Left cardiac atrium (tissue), 4 donors: ENCODE measurements at regions not wholly inside any gene's neighbourhood (a gene's known extent, or its start where the extent isn't known, plus 50 kb on each side); places are given as distances from the start of the nearest gene placed in this dataset.

Experiments
- ATAC-seq, 2 donors: fragments of 200-7000 bp; cut with Tn5 transposase; one replicate each; pipeline ENCODE4 v1.9.1; 2020; ENCODE audit warnings: mild to moderate bottlenecking in 2 of 2, moderate library complexity in 2 of 2
- DNase-seq: peaks from one replicate; pipeline ENCODE4 v3.0.0-alpha.2; 2020
- intact Hi-C, 2 donors: fragments of 100-400 bp; cut with DNase I; formaldehyde crosslinking; loops; one replicate each; pipeline versions ENCODE4 v1.14.1 to v1.15.1; 2022 to 2023
- donor health status: DM: no; HTN: yes; CAD: no.
- donor health status: DM: no; HTN: yes; CAD: no; lungs with severe emphysema.
- donor health status: DM: yes; HTN: yes; CAD: no.
- donor health status: Dilated cardiomyopathy.

DNA sequence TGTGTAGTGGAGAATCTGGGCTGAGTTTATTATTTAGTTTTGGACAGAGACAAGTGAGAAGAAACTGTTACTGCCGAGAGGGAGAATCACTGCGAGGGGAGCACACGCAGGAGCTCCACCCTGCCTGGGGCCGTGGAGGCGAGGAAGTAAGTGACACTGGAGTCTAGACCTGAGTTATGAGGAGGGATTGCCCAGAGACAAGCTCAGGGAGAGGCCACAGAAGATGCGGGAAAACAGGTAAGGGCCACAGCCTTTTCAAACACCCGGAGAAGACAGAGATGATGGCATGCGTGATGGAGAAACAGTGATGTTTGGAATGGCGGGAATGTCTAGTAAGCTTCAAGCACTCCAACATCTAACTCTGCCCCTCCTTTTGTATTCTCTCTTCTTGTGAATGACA lies 84.1 kb downstream of the TNFSF11 start:
- ATAC-seq (no peak), DNase-seq (no peak)
- intact Hi-C loops = loop anchor here in 1 of 2 donors (10.0 kb wide), 1 partner anchor 297 kb away; no protein-coding TSS in a partner anchor

DNA sequence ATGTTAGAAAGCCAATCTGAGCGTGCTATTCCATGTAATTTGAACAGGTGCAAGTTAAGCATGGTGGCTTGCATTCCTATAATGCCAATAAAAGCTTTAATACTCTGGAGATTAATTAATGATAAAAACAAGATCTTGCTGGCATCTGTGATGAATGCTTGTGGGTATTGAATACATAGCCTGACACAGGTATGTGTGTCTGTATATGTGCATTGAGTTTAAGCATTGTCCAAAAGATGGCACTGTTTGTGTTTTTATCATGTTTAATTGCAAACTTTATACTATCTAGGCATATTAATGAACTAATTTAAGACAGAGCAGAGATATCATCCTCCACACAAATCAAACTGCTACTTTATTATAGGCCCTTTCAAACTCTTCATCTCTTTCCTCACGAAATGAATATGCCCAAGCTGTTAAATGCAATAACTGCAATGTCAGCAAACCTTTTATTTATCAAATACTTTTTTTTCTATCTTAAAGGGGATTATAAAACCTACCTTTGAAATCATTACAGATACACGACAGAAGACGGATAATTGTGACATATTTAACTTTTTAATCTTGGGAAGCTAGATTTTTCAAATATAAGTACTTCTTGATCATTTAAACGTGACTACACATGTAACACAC lies 86.5 kb downstream of the TNFSF11 start:
- ATAC-seq (peak; percentile 30 to 39), DNase-seq (no peak)
- intact Hi-C loops = no loop called here

DNA sequence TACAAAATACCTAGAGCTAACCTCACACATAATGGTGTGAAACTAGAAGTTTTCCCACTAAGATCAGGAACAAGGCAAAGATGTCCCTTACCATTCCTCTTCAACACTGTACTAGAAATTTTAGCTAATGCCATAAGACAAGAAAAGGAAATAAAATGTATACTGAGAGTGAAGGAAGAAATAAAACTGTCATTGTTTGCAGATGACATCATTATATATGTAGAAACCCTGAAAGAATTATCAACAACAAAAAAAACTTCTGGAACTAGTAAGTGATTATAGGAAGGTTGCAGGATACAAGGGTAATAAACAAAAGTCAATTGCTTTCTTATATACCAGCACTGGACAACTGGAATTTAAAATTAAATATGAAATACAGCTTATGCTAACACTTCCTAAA lies 93.7 kb downstream of the TNFSF11 start:
- ATAC-seq (no peak), DNase-seq (no peak)
- intact Hi-C loops = no loop called here

DNA sequence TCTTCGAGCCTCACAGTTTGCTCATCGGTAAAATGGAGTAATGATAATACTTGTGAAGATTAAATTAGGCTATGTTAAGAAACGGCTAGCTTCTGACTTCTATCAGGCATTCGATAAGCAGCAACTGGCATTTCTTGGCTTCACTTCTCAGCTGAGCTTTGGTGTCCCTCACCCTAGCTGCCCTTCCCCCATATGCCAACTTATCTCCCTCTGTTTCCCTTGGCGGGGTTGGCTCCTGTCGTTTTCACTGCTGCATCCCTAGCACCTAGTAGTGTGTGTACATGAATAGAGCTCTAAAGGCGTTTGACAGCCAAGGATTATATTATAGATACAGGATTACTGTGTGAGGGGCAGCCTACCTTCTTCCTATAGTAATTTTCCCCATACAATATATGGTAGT lies 97.5 kb downstream of the TNFSF11 start:
- intact Hi-C loops = no loop called here
- ATAC-seq (peak; percentile 34 to 58), DNase-seq (no peak)

DNA sequence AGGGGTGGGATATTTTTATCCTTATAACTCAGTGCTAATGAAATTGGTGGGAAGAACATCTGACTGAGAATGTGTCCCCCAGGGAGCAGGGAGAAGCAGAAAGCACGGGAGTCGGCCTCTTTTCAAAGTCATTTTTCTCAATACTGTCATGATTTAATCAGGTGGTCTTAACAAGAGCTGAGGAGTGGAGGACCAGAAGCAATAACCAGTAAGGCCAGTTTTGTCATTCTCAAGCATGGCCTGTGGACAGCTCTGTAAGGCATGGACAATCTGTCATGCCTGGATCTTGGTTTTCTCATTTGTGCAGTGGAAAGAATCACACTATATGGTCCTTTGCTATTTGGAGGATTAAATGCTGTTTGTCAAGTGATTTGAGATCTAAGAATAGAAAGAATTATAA lies 99.7 kb downstream of the TNFSF11 start:
- ATAC-seq (no peak), DNase-seq (no peak)
- intact Hi-C loops = no loop called here

DNA sequence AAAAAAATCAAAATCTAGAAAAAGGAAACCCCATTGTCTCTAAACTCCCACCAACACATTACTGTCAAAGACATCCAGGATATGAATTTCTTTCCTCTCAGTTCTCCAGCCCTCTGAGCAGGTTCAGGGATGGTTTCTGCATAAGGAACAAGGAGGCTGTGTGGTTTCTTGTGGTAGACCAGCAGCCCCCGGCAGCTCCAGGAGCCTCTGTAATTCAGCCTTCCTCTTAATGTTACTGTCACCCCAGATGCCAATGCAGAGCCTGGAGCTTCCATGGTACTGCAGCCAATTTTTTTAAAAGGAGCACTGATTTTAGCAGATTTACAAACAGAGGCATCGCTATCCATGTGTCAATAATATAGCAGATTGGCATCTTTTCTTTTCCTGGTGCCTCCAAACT lies 100.6 kb upstream of the FAM216B start:
- DNase-seq = no peak
- ATAC-seq = no peak
- intact Hi-C loops = no loop called here

DNA sequence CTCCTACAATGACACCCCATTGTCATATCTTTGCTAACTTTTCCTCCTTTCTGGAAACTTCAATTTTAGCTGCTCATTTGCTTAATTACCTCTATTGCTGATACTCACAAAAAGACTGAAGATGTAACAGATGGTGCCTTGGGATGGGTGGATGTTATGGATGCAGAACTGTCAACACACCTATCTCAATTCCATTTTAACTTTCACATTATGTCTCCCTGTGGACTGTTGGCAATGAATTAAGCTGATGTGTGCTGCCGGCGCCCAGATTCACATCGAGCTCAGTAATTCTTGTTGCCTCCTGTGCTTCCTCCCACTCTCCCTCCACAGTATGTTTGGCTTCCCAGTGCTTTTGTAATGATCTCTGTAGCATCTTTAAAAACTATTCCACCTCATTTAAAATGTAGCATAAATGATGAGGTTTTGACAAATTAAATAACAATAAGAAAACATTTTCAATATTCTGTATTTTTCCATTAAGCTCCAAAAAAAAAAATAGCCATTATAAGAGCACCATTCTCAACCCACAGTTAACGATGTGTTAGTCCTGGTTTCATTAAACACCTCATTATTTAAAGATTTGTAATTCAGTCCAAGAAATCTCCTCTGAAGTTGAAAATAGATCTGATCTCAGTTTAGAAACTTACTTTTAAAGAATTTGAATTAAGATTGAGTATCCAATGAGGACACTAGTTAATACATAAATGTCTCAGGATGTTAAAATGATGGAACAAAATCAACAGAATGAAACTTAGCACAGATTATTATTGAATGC lies 99.9 kb upstream of the FAM216B start:
- intact Hi-C loops = no loop called here
- ATAC-seq (no peak), DNase-seq (no peak)

DNA sequence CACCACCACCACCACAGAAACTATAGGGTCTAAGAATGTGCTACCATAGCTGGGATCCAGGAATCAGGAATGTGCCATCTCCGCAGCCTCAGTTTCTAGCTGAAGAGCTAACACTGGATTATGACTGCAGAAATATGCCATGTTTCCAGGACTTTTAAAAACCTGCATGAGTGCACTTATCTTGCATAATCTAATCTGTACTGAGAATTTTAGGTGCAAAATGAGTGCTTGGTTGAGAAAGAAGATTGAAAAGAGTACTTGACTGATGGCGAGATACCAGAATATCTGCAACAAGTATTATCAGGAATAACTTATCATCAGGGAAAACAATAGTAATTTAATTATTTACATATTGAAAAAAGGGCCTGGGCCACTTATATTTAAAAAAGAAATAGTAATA lies 97.2 kb upstream of the FAM216B start:
- DNase-seq (no peak), ATAC-seq (no peak)
- intact Hi-C loops = no loop called here

DNA sequence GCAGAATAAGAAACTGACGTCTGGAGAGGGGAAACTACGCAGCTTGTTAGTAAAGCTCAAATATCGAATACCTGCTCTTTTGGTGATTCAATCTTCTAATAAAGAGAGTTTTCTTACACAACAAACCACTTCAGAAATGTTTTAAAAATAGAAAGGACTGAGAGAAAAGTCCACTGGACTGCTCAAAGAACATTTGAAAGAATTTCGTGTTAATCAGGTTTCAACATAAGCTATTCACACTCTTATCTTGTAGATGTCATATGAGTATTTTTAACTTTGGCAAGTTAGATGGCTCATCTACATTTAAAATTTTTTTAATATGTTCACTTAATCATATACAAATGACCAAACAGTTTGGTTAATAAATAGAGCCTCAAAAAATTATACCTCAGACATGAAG lies 95.6 kb upstream of the FAM216B start:
- ATAC-seq (peak; percentile 30 to 80), DNase-seq (no peak)
- intact Hi-C loops = no loop called here

DNA sequence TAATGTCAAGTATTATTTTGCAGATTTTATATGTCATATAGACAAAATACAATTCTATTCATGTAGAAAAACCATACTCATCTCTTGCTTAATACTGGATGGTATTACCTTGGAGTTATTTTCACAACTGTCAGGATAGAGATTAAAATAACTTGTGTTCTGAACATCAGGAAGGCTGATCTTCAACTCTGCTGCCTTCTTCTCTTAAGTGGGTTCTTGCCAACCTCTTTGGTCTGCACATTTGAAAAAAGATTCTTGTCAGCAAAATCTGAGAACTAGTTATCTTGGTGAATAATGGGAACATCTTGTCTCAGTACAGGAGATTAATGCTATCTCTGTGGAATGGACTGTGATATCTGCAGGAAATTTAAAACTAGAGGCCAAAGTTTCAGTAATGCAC lies 95.2 kb upstream of the FAM216B start:
- intact Hi-C loops = no loop called here
- peak; percentile 23 to 87 for ATAC-seq

DNA sequence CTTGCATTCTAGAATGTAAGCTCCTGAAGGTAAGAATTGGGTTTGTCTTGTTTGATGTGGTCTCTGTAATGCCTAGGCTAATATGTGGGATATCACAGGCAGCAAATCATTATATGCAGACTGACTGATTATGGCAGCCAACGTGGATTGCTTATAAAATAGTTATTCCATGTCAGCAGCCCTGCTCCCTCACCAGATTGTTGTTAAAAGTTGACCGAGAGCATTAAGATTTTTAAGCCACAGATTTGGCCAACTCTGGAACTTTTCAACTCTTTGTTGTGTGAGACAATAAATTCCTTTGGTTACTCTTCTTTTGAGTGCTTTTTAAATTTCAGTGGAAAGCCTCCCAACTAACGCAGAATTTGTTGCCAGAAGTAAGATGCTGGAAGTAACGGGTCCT lies 92.6 kb upstream of the FAM216B start:
- ATAC-seq (no peak), DNase-seq (no peak)
- intact Hi-C loops = no loop called here

More for the DNA sequence above, 95.2 kb upstream of the FAM216B start:
- no peak for DNase-seq

DNA sequence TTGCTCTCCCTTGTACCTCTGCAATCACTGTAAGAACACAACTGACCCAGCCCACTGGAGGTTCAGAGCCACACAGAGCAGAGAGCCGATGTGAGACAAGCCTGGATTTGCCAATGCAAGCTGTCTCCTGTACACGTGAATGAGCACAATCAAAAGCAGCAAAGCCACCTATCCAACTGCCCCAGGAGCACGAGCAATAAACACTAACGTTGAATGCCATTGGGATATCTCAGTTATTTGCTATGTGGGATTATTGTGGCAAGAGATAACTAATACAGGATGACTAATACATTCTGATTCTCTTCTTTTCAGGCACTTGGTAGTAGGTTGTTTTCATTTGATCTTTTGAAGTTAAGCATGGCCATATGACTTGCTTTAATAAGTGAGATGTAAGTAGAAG lies 85.2 kb upstream of the FAM216B start:
- ATAC-seq = peak in 1 of 2 donors; percentile 19
- no peak for DNase-seq
- intact Hi-C loops = no loop called here

DNA sequence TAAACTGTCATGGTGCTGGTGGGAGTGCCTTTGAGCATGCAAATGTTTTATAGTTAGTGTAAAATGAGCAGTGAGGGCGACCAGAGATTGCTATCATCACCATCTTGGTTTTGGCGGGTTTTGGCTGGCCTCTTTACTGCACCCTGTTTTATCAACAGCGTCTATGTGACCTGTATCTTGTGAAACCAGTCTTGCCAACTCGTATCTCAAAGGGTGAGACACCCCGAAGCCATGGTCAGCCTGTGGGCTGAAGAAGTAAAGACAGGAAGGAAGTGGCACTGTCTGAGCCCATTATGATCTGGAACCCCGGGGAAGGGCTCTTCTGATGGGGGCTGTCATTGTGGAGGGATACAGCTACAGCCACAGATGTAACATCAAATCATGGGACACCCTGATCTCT lies 81.5 kb upstream of the FAM216B start:
- intact Hi-C loops = no loop called here
- ATAC-seq = no peak

DNA sequence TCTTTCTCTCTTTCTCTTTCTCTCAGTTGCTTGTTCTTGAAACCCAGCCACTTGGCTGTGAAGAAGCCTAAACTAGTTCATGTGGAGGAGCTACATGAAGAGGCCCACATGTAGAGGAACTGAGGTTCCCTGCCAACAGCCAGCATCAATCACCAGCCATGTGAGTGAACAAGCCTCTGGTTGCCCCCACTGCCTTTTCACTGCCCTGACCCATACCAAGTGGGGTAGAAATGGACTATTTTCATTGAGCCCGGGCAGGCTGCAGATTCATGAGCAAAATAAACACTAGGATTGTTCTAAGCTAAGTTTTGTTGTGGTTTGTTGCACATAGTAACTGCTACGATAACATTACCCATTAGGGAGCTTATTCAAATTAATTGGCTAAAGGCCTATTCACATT lies 78.7 kb upstream of the FAM216B start:
- peak; percentile 23 for DNase-seq

More for the DNA sequence above, 81.5 kb upstream of the FAM216B start:
- DNase-seq = no peak

DNA sequence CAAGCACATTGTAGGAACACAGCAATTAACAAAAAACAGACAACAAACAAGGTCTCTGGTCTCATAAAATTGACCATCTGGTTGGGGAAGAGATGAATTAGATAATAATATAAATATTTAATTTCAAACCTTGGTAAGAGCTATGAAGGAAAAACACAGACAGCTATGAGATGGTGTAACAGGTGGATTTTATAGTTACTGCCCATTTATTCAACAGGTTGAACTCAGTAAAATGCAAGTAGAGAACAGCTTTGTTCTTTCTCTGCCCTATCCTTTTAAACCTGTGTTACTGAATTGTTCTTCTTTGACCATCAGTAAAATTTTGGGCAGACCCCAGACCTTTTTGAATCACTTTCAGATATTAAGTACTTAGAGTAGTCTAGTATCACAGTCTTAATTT lies 77.6 kb upstream of the FAM216B start:
- no peak for DNase-seq
- ATAC-seq = no peak
- intact Hi-C loops = no loop called here

More for the DNA sequence above, 78.7 kb upstream of the FAM216B start:
- intact Hi-C loops = no loop called here
- peak; percentile 48 to 82 for ATAC-seq

DNA sequence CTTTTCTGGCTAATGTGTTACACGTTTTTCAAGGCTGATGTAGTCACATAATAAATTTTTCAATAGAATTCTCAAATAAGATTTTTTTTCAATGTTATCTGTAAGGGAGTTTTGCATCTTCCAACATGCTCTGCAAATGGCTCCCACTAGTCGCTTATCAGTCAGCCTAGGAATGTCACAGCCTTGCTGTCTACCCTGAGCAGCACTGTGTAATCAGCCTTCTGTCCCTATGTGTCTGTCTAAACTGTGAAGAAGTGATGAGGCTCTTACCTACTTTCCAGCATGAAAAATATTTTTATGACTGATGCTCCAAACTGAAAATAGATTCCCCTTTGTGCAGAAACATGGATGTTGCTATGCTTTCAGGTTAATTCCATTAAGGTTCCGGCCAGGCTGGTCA lies 75.1 kb upstream of the FAM216B start:
- peak; percentile 76 to 78 for ATAC-seq
- DNase-seq = no peak
- intact Hi-C loops = no loop called here

DNA sequence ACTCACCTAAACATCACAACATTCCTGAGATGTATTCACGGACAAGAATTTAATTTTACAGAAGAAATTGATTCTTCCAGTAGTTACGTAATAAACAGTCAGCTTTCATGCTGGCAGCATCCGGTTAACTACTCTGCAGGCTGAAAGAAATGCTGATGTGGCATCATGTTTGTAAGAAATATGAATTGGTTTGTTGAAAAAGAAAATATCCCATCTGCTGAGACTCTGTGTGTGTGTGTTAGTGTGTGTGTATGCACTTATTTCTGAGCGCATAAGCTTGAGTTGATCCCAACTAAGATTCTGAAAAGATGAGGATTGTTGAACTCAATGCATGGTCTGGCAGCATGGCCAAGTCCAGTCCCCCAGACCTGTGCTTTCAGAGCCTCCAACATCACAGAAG lies 74.3 kb upstream of the FAM216B start:
- DNase-seq (no peak), ATAC-seq (no peak)
- intact Hi-C loops = no loop called here

DNA sequence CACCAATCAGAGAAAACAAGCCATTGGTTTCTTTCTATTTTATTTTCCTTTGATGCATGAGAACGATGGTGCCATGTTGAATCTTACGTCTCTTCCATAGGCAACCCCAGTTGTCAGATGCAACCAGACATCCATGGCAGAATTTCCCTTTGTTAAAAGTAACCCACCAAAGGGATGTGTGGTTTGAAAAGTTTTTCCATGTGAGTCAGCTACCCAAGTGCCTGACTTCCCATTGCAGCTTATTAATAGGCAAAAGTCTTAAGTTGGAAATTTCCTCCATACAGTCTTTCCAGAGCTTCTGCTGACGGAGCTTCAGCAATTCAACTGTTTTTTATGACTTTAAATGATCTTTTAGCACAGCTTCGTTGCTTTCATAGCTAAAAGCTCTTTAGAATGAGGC lies 73.8 kb upstream of the FAM216B start:
- ATAC-seq (peak in 1 of 2 donors; percentile 23), DNase-seq (no peak)
- intact Hi-C loops = no loop called here

DNA sequence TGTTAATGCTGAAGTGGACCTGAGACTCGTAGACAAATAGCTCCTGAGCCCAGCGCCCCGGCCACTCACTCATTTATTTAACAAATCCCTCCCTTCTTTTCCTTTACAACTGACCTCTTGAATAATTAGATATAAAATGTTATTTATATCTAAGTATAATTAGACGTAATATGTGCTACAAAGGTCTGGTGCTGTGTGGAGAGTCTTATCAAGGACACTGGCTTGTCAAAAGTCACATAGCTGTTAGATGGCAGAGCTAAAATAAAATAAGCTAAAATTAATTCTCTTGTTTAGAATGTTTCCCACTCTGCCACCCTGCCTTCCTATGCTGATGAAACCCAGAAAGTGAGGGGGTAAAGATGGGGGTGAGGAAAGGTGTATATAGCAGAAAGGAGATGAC lies 73.0 kb upstream of the FAM216B start:
- intact Hi-C loops = no loop called here
- no peak for DNase-seq
- peak; percentile 47 to 66 for ATAC-seq

DNA sequence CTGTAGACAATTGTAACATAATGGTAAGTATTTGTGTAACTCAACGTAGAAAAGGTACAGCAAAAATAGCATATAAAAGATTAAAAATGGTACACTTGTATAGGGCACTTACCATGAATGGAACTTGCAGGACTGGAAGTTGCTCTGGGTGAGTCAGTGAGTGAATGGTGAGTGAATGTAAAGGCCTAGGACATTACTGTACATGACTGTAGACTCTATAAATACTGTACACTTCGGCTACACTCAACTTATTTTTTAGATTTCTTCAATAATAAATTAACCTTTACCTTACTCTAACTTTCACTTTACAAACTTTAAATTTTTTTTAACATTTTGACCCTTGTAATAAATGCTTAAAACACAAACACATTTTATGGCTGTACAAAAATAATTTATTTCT lies 72.1 kb upstream of the FAM216B start:
- intact Hi-C loops = no loop called here
- no peak for DNase-seq
- no peak for ATAC-seq

DNA sequence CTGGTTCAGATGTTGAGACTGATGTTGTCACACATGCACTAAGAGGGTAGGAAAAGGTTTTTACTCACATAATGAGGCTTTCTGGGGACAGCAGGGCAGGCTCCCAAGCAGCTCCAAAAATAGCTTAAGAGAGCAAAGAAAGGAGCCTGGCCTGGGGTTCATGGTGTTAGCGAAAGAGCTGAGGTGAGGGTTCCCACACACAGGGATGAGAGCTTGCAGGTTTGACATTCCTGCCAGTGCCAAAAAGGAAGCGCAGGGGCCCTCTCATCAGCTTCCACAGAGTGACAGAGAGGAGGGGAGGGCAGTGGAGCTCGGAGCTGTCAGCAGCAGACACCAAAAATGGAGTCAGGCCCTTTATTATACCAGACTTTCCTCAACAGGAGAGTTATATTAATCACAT lies 65.5 kb upstream of the FAM216B start:
- intact Hi-C loops = no loop called here

More for the DNA sequence above, 65.5 kb upstream of the FAM216B start:
- DNase-seq = peak; percentile 30
- ATAC-seq = peak; percentile 62 to 93
